Keratinocyte (primary cell): ENCODE measurements at regions not wholly inside any gene's neighbourhood (a gene's known extent, or its start where the extent isn't known, plus 50 kb on each side); places are given as distances from the start of the nearest gene placed in this dataset.

ENCODE experiments used
- DNase-seq: peaks from one replicate; pipeline ENCODE4 v3.0.0-alpha.2; 2011; ENCODE audit warnings: low read depth, missing footprints, low spot score
- FAIRE-seq: peaks from 2 replicates; lab custom pipeline; 2011; peaks lifted over from hg19 to GRCh38; lab: Jason Lieb, UNC
- H2AFZ ChIP-seq: 2 replicates; pipeline ENCODE4 v1.6.0; 2012; ENCODE audit warnings: low read length, control low read depth, inconsistent platforms; ENCODE audit not compliant: control insufficient read depth
- H3K27ac ChIP-seq: 2 replicates; pipeline ENCODE4 v1.5.1; 2011; ENCODE audit warnings: low read length; ENCODE audit not compliant: control insufficient read depth, insufficient read depth
- H3K27me3 ChIP-seq: 3 replicates; pipeline ENCODE4 v1.6.0; 2011; ENCODE audit warnings: low read length; ENCODE audit not compliant: control insufficient read depth, insufficient read depth; ENCODE audit errors: extremely low read depth
- H3K36me3 ChIP-seq, 2 experiments: 2 replicates in 1 of 2; 3 replicates in 1 of 2; pipeline ENCODE4 v1.5.1; 2011; ENCODE audit warnings: low read length in 2 of 2, mild to moderate bottlenecking in 1 of 2; ENCODE audit not compliant: control insufficient read depth in 2 of 2, insufficient read depth in 2 of 2; ENCODE audit errors: extremely low read depth in 1 of 2
- H3K4me1 ChIP-seq: 3 replicates; pipeline ENCODE4 v1.5.1; 2011; ENCODE audit warnings: low read length; ENCODE audit not compliant: control insufficient read depth, insufficient read depth; ENCODE audit errors: extremely low read depth
- H3K4me2 ChIP-seq: 3 replicates; pipeline ENCODE4 v1.6.0; 2011; ENCODE audit warnings: low read depth, low read length; ENCODE audit not compliant: control insufficient read depth, insufficient read depth; ENCODE audit errors: extremely low read depth
- H3K4me3 ChIP-seq, 3 experiments: fragments of 200-600 bp in 1 of 3; sonication (generic) in 1 of 3; 2 replicates in 2 of 3; 3 replicates in 1 of 3; pipeline ENCODE4 v1.5.1; 2011 to 2016; ENCODE audit warnings: low read length in 3 of 3, mild to moderate bottlenecking in 3 of 3, control low read depth in 2 of 3, inconsistent platforms in 1 of 3, low read depth in 1 of 3, mixed read lengths in 1 of 3, mixed run types in 1 of 3, moderate library complexity in 1 of 3; ENCODE audit not compliant: control insufficient read depth in 2 of 3, insufficient read depth in 2 of 3; ENCODE audit errors: extremely low read depth in 1 of 3
- H3K79me2 ChIP-seq: 2 replicates; pipeline ENCODE4 v1.6.0; 2012; ENCODE audit warnings: low read length; ENCODE audit not compliant: control insufficient read depth, insufficient read depth
- H3K9ac ChIP-seq: 3 replicates; pipeline ENCODE4 v1.6.0; 2011; ENCODE audit warnings: low read length; ENCODE audit not compliant: control insufficient read depth, insufficient read depth; ENCODE audit errors: extremely low read depth
- H3K9me1 ChIP-seq: 3 replicates; pipeline ENCODE4 v1.6.0; 2011; ENCODE audit warnings: low read length; ENCODE audit not compliant: control insufficient read depth, insufficient read depth; ENCODE audit errors: extremely low read depth
- H3K9me3 ChIP-seq: 2 replicates; pipeline ENCODE4 v1.5.1; 2012; ENCODE audit warnings: low read depth, low read length; ENCODE audit not compliant: control insufficient read depth
- H4K20me1 ChIP-seq: 3 replicates; pipeline ENCODE4 v1.6.0; 2011; ENCODE audit warnings: low read length; ENCODE audit not compliant: control insufficient read depth, insufficient read depth; ENCODE audit errors: extremely low read depth
- EZH2 ChIP-seq: IDR thresholded peaks from one replicate; pipeline ENCODE4 v1.6.1; 2012; ENCODE audit warnings: inconsistent platforms, mild to moderate bottlenecking, low read length, moderate library complexity
- dilution Hi-C: fragments of 300-500 bp; cut with MboI; formaldehyde crosslinking; loops from one replicate; pipeline ENCODE4 v1.7.0; 2020; ENCODE audit warnings: low sequenced_read_pairs; ENCODE audit not compliant: extremely low pct_ligation_motif_present
- TF ChIP-seq, protein P1 (sequence below), 3 experiments: IDR thresholded peaks in 1 of 3; conservative IDR thresholded peaks in 1 of 3; optimal IDR thresholded peaks in 1 of 3; 2 replicates in 2 of 3; 3 replicates in 1 of 3; pipeline versions ENCODE3 to v1.5.1; 2011; ENCODE audit warnings: low read length in 3 of 3, mild to moderate bottlenecking in 3 of 3, moderate library complexity in 2 of 3, control low read depth in 1 of 3, inconsistent platforms in 1 of 3; ENCODE audit not compliant: insufficient read depth in 2 of 3; ENCODE audit errors: extremely low read depth in 1 of 3

DNA sequence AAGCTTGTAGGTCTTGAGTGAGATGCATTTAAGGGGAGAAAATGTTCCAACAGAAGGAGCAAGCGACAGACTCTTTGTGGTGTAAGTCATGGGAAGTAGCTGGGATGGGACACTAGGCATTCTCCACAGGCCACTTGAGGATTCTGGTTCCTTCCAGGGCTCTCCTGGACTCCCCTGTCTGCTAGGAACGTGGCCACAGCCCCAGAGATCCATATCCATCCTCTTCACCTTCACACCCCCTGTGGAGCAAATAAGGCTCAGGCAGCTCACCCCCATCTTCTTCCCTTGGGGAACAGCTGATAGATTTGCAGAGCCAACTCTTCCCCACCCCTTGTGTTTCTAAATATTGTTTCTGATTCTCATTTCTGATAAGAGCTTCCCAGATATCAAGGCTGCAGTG, 482.6 kb upstream of the MKI67 start:
- no peaks in the 10 kb centered on the region for H4K20me1 ChIP-seq
- H3K27ac ChIP-seq, result no peak overlapping the region
- FAIRE-seq (no peak), DNase-seq (no peak)
- TF ChIP-seq EZH2, result no peak
- TF ChIP-seq, protein P1, sequence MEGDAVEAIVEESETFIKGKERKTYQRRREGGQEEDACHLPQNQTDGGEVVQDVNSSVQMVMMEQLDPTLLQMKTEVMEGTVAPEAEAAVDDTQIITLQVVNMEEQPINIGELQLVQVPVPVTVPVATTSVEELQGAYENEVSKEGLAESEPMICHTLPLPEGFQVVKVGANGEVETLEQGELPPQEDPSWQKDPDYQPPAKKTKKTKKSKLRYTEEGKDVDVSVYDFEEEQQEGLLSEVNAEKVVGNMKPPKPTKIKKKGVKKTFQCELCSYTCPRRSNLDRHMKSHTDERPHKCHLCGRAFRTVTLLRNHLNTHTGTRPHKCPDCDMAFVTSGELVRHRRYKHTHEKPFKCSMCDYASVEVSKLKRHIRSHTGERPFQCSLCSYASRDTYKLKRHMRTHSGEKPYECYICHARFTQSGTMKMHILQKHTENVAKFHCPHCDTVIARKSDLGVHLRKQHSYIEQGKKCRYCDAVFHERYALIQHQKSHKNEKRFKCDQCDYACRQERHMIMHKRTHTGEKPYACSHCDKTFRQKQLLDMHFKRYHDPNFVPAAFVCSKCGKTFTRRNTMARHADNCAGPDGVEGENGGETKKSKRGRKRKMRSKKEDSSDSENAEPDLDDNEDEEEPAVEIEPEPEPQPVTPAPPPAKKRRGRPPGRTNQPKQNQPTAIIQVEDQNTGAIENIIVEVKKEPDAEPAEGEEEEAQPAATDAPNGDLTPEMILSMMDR (optimal IDR thresholded peaks at IDR 0.05 in 1 of 3, IDR thresholded peaks at IDR 0.05 in 1 of 3, conservative IDR thresholded peaks at IDR 0.05 in 1 of 3; ENCODE audit: extremely low read depth in 1 of 3, insufficient read depth in 2 of 3, low read length in 3 of 3), result no peak
- no peaks in the 10 kb centered on the region for H3K27me3 ChIP-seq
- no peaks in the 10 kb centered on the region for H3K9me1 ChIP-seq
- H3K4me2 ChIP-seq, result no peak overlapping the region
- dilution Hi-C loops, result no loop called here
- no peak overlapping the region for H2AFZ ChIP-seq
- no peaks in the 10 kb centered on the region for H3K9me3 ChIP-seq
- no peaks in the 10 kb centered on the region for H3K79me2 ChIP-seq
- H3K9ac ChIP-seq, result no peak overlapping the region
- H3K4me3 ChIP-seq, result no peak overlapping the region
- H3K4me1 ChIP-seq, result no peaks in the 10 kb centered on the region
- no peaks in the 10 kb centered on the region for H3K36me3 ChIP-seq

DNA sequence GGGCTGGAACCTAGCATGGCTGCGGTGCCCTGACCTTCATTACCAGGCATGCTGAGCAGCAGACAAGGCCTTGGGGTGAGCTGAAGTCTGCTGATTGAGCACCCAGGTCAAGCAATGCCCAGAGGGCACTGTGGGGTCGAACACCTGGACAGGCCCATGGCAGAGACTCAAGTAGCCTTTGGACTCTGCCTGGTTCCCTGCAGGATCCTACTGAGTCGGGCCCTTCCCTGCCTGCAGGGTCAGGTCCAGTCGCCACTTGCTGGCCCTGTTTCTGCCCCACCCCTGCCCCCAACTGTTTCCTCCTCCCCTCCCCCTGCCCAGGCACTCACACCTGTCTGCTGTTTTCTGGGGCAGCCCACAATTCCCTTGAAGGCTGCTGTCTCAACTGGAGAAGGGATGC, 483.2 kb upstream of the MKI67 start:
- H3K27me3 ChIP-seq, result no peaks in the 10 kb centered on the region
- H3K79me2 ChIP-seq, result no peaks in the 10 kb centered on the region
- no peaks in the 10 kb centered on the region for H3K9me1 ChIP-seq
- no peaks in the 10 kb centered on the region for H4K20me1 ChIP-seq
- DNase-seq (no peak), FAIRE-seq (no peak)
- no peaks in the 10 kb centered on the region for H3K9me3 ChIP-seq
- no peak overlapping the region for H3K4me3 ChIP-seq
- dilution Hi-C loops, result no loop called here
- H3K36me3 ChIP-seq, result no peaks in the 10 kb centered on the region
- no peak overlapping the region for H3K4me2 ChIP-seq
- no peak overlapping the region for H3K9ac ChIP-seq
- no peak overlapping the region for H2AFZ ChIP-seq
- no peaks in the 10 kb centered on the region for H3K4me1 ChIP-seq
- no peak overlapping the region for H3K27ac ChIP-seq
- TF ChIP-seq EZH2, result no peak
- TF ChIP-seq, protein P1 (optimal IDR thresholded peaks at IDR 0.05 in 1 of 3, IDR thresholded peaks at IDR 0.05 in 1 of 3, conservative IDR thresholded peaks at IDR 0.05 in 1 of 3; ENCODE audit: extremely low read depth in 1 of 3, insufficient read depth in 2 of 3, low read length in 3 of 3), result no peak
